ENCODE measurements at regions not wholly inside any gene's neighbourhood (a gene's known extent, or its start where the extent isn't known, plus 50 kb on each side); places are given as distances from the start of the nearest gene placed in this dataset.
"Not testable (repeated sequence)": the region's sequence is repeated elsewhere in the genome, so short reads cannot be mapped to it uniquely, and the experiment has no call there.

- DNase-seq, result no peak
Observed at GRCh38 chr1:157288492-157288891, 150.3 kb upstream of the ETV3 start.

- no peak for DNase-seq
Observed at GRCh38 chr1:157288006-157288405, 149.8 kb upstream of the ETV3 start.

GRCh38 chr1:157287462-157287861 lies 149.3 kb upstream of the ETV3 start:
- no peak for DNase-seq

GRCh38 chr1:157286646-157287420 lies 148.6 kb upstream of the ETV3 start:
- no peak for DNase-seq

- DNase-seq, result no peak
Observed at GRCh38 chr1:157286096-157286495, 147.9 kb upstream of the ETV3 start.

GRCh38 chr1:157284451-157284850 lies 146.3 kb upstream of the ETV3 start:
- no peak for DNase-seq

GRCh38 chr1:157279802-157280140 lies 141.6 kb upstream of the ETV3 start:
- DNase-seq, result no peak

GRCh38 chr1:157279138-157279801 lies 141.1 kb upstream of the ETV3 start:
- no peak for DNase-seq

- no peak for DNase-seq
Observed at GRCh38 chr1:157278383-157279137, 140.4 kb upstream of the ETV3 start.

- no peak for DNase-seq
Observed at GRCh38 chr1:157277913-157278312, 139.7 kb upstream of the ETV3 start.

- DNase-seq, result no peak
Observed at GRCh38 chr1:157277281-157277680, 139.1 kb upstream of the ETV3 start.

- no peak for DNase-seq
Observed at GRCh38 chr1:157274698-157275534, 136.7 kb upstream of the ETV3 start.

- no peak for DNase-seq
Observed at GRCh38 chr1:157272729-157273524, 134.7 kb upstream of the ETV3 start.

GRCh38 chr1:157272264-157272663 lies 134.1 kb upstream of the ETV3 start:
- DNase-seq, result no peak

- no peak for DNase-seq
Observed at GRCh38 chr1:157270705-157271274, 132.6 kb upstream of the ETV3 start.

- no peak for DNase-seq
Observed at GRCh38 chr1:157269656-157270375, 131.6 kb upstream of the ETV3 start.

GRCh38 chr1:157262891-157263290 lies 124.7 kb upstream of the ETV3 start:
- DNase-seq, result no peak

- no peak for DNase-seq
Observed at GRCh38 chr1:157262422-157262821, 124.2 kb upstream of the ETV3 start.

- DNase-seq, result not testable (repeated sequence)
Observed at GRCh38 chr1:157255891-157256290, 117.7 kb upstream of the ETV3 start.

GRCh38 chr1:157254183-157254582 lies 116.0 kb upstream of the ETV3 start:
- DNase-seq, result not testable (repeated sequence)

GRCh38 chr1:157252473-157252872 lies 114.3 kb upstream of the ETV3 start:
- DNase-seq, result no peak

Measured in activated effector memory CD4-positive, alpha-beta T cell treated with anti-CD3 and anti-CD28 coated beads, Interleukin-2, amount 50 U/mL, for 16 hours (primary cell).